ENCODE measurements at regions not wholly inside any gene's neighbourhood (a gene's known extent, or its start where the extent isn't known, plus 50 kb on each side); places are given as distances from the start of the nearest gene placed in this dataset.

DNA sequence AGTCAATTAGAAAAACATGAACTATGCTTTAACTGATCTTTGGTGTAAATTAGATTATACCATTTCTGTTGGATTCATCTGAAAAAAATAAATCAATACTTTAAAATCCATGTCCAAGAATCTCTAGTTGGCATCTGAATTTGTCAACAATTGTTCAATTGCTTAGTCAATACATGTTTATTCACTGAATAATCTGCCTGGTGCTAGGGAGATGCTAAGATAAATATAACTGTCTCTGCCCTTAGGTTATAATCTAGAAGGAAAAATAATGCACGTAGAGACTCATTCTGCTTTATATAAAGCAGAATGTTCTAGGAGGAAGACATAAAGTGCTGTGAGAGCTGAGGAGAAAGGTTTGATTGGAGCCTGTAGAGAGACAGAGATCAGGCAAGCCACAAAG, 537.2 kb upstream of the IL12A start:
- TF ChIP-seq, protein P1, sequence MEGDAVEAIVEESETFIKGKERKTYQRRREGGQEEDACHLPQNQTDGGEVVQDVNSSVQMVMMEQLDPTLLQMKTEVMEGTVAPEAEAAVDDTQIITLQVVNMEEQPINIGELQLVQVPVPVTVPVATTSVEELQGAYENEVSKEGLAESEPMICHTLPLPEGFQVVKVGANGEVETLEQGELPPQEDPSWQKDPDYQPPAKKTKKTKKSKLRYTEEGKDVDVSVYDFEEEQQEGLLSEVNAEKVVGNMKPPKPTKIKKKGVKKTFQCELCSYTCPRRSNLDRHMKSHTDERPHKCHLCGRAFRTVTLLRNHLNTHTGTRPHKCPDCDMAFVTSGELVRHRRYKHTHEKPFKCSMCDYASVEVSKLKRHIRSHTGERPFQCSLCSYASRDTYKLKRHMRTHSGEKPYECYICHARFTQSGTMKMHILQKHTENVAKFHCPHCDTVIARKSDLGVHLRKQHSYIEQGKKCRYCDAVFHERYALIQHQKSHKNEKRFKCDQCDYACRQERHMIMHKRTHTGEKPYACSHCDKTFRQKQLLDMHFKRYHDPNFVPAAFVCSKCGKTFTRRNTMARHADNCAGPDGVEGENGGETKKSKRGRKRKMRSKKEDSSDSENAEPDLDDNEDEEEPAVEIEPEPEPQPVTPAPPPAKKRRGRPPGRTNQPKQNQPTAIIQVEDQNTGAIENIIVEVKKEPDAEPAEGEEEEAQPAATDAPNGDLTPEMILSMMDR (IDR thresholded peaks at IDR 0.05; ENCODE audit: insufficient read depth, low read length, poor library complexity, severe bottlenecking), result no peak
- TF ChIP-seq EZH2phosphoT487 (conservative IDR thresholded peaks at IDR 0.05; ENCODE audit: low read length), result no peak

Measured in SU-DHL-6 (cell line).